WTC11 (cell line): ENCODE measurements at regions not wholly inside any gene's neighbourhood (a gene's known extent, or its start where the extent isn't known, plus 50 kb on each side); places are given as distances from the start of the nearest gene placed in this dataset.

Source experiments
- CTCF ChIP-seq: fragments of 200-600 bp; IDR thresholded peaks from 2 replicates; pipeline ENCODE4 v1.8.0; 2022; ENCODE audit warnings: antibody characterized with exemption
- E2F1 ChIP-seq: sonication (generic); formaldehyde crosslinking; IDR thresholded peaks from 2 replicates; pipeline ENCODE4 v1.8.0; 2022; ENCODE audit warnings: mild to moderate bottlenecking, missing genetic modification reagents
- ELF4 ChIP-seq: sonication (generic); formaldehyde crosslinking; IDR thresholded peaks from 2 replicates; pipeline ENCODE4 v1.8.1; 2022; ENCODE audit warnings: low read depth, mild to moderate bottlenecking, moderate library complexity, missing genetic modification reagents
- FOXP1 ChIP-seq: sonication (generic); formaldehyde crosslinking; IDR thresholded peaks from 2 replicates; pipeline ENCODE4 v1.8.0; 2022; ENCODE audit warnings: missing genetic modification reagents, mild to moderate bottlenecking, moderate library complexity, borderline replicate concordance
- GABPB1 ChIP-seq: sonication (generic); formaldehyde crosslinking; IDR thresholded peaks from 2 replicates; pipeline ENCODE4 v1.8.1; 2023; ENCODE audit warnings: mild to moderate bottlenecking, missing genetic modification reagents
- NFYB ChIP-seq: sonication (generic); formaldehyde crosslinking; conservative IDR thresholded peaks from 2 replicates; pipeline ENCODE4 v1.8.0; 2022; ENCODE audit warnings: low read depth, missing genetic modification reagents
- PRDM15 ChIP-seq: sonication (generic); formaldehyde crosslinking; IDR thresholded peaks from 2 replicates; pipeline ENCODE4 v1.8.0; 2022; ENCODE audit warnings: missing genetic modification reagents
- TEAD4 ChIP-seq: sonication (generic); formaldehyde crosslinking; IDR thresholded peaks from 2 replicates; pipeline ENCODE4 v1.8.0; 2022; ENCODE audit warnings: mild to moderate bottlenecking, missing genetic modification reagents
- ZNF423 ChIP-seq: fragments of 250-450 bp; sonication (Bioruptor Pico); IDR thresholded peaks from 2 replicates; pipeline ENCODE4 v2.1.2; 2022; ENCODE audit warnings: mild to moderate bottlenecking, moderate library complexity
- TF ChIP-seq, protein P1 (sequence below): sonication (generic); formaldehyde crosslinking; IDR thresholded peaks from 2 replicates; pipeline ENCODE4 v1.8.1; 2023; ENCODE audit warnings: mild to moderate bottlenecking, missing genetic modification reagents
- TF ChIP-seq, protein P2 (sequence below): fragments of 250-450 bp; sonication (Bioruptor Pico); IDR thresholded peaks from 2 replicates; pipeline ENCODE4 v1.8.0; 2021; ENCODE audit warnings: mild to moderate bottlenecking

GRCh38 chr6:167730441-167730840 lies 96.3 kb upstream of the AFDN start:
- TF ChIP-seq TEAD4 (CRISPR knock-in tag) = no peak
- no peak for TF ChIP-seq CTCF
- no peak for TF ChIP-seq E2F1 (CRISPR knock-in tag)
- TF ChIP-seq, protein P1, sequence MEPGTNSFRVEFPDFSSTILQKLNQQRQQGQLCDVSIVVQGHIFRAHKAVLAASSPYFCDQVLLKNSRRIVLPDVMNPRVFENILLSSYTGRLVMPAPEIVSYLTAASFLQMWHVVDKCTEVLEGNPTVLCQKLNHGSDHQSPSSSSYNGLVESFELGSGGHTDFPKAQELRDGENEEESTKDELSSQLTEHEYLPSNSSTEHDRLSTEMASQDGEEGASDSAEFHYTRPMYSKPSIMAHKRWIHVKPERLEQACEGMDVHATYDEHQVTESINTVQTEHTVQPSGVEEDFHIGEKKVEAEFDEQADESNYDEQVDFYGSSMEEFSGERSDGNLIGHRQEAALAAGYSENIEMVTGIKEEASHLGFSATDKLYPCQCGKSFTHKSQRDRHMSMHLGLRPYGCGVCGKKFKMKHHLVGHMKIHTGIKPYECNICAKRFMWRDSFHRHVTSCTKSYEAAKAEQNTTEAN (CRISPR knock-in tag) = no peak
- TF ChIP-seq, protein P2, sequence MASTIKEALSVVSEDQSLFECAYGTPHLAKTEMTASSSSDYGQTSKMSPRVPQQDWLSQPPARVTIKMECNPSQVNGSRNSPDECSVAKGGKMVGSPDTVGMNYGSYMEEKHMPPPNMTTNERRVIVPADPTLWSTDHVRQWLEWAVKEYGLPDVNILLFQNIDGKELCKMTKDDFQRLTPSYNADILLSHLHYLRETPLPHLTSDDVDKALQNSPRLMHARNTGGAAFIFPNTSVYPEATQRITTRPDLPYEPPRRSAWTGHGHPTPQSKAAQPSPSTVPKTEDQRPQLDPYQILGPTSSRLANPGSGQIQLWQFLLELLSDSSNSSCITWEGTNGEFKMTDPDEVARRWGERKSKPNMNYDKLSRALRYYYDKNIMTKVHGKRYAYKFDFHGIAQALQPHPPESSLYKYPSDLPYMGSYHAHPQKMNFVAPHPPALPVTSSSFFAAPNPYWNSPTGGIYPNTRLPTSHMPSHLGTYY = no peak
- no peak for TF ChIP-seq FOXP1
- TF ChIP-seq NFYB (CRISPR knock-in tag) = no peak
- no peak for TF ChIP-seq ZNF423 (CRISPR knock-in tag)
- no peak for TF ChIP-seq GABPB1 (CRISPR knock-in tag)
- no peak for TF ChIP-seq PRDM15 (CRISPR knock-in tag)
- TF ChIP-seq ELF4 (CRISPR knock-in tag) = no peak
